PFSK-1 (cell line): ENCODE measurements at regions not wholly inside any gene's neighbourhood (a gene's known extent, or its start where the extent isn't known, plus 50 kb on each side); places are given as distances from the start of the nearest gene placed in this dataset.

Experiments
- POLR2AphosphoS5 ChIP-seq: IDR thresholded peaks from 2 replicates; pipeline ENCODE4 v1.6.1; 2012; ENCODE audit warnings: low read depth, mild to moderate bottlenecking, control low read depth, low read length, moderate library complexity
- REST ChIP-seq, 2 experiments: IDR thresholded peaks; 2 replicates each; pipeline versions ENCODE4 v1.6.1 to v1.8.0; 2011 to 2012; ENCODE audit warnings: low read depth in 2 of 2, low read length in 2 of 2, control low read depth in 1 of 2, inconsistent platforms in 1 of 2, mild to moderate bottlenecking in 1 of 2, moderate library complexity in 1 of 2; ENCODE audit not compliant: insufficient read depth in 1 of 2

GRCh38 chr4:123308667-123309066, 87.9 kb upstream of the SPRY1 start:
- no peak for TF ChIP-seq REST (IDR thresholded peaks at IDR 0.05; ENCODE audit: insufficient read depth in 1 of 2, low read depth in 2 of 2, low read length in 2 of 2)
- TF ChIP-seq POLR2AphosphoS5: no peak
